Mucosa of descending colon (tissue), 3 donors: ENCODE measurements at regions not wholly inside any gene's neighbourhood (a gene's known extent, or its start where the extent isn't known, plus 50 kb on each side); places are given as distances from the start of the nearest gene placed in this dataset.

Source experiments
- ATAC-seq: fragments of 200-7000 bp; cut with Tn5 transposase; one replicate; pipeline ENCODE4 v1.9.1; 2020; ENCODE audit warnings: mild to moderate bottlenecking, moderate library complexity
- DNase-seq, 3 donors: peaks; one replicate each; pipeline ENCODE4 v3.0.0-alpha.2; 2020
- H3K36me3 ChIP-seq: fragments of 200-600 bp; one replicate; pipeline ENCODE4 v1.8.0; 2021; ENCODE audit warnings: low read depth, mild to moderate bottlenecking
- H3K4me1 ChIP-seq: fragments of 200-600 bp; one replicate; pipeline ENCODE4 v1.8.0; 2021; ENCODE audit warnings: low read depth, mild to moderate bottlenecking
- H3K4me3 ChIP-seq: fragments of 200-600 bp; one replicate; pipeline ENCODE4 v1.8.0; 2021; ENCODE audit warnings: mild to moderate bottlenecking
- H3K9me3 ChIP-seq: fragments of 200-600 bp; one replicate; pipeline ENCODE4 v1.8.0; 2021; ENCODE audit warnings: mild to moderate bottlenecking
- intact Hi-C, 2 donors: fragments of 100-400 bp; cut with DNase I in 1 of 2; cut with micrococcal nuclease in 1 of 2; formaldehyde crosslinking; loops; one replicate each; pipeline versions ENCODE4 v1.11.0 to v1.11.1; 2022; cut with DNase I, micrococcal nuclease
- TF ChIP-seq, protein P1 (sequence below): fragments of 200-600 bp; IDR thresholded peaks from one replicate; pipeline ENCODE4 v1.8.0; 2022; ENCODE audit warnings: antibody characterized with exemption, mild to moderate bottlenecking
- donor health status: DM: no; HTN: no; CAD: no; lungs with moderate emphysema.
- donor health status: DM: no; HTN: no; CAD: no.
- donor health status: DM: no; HTN: yes; CAD: no.

- no peak for ATAC-seq
- intact Hi-C loops = loop anchor here (5.0 to 10.0 kb wide), 3 partner anchors 79 to 159 kb away; no protein-coding TSS in a partner anchor
- H3K9me3 ChIP-seq = no peaks in the 10 kb centered on the region
- no peaks in the 10 kb centered on the region for H3K36me3 ChIP-seq
- TF ChIP-seq, protein P1, sequence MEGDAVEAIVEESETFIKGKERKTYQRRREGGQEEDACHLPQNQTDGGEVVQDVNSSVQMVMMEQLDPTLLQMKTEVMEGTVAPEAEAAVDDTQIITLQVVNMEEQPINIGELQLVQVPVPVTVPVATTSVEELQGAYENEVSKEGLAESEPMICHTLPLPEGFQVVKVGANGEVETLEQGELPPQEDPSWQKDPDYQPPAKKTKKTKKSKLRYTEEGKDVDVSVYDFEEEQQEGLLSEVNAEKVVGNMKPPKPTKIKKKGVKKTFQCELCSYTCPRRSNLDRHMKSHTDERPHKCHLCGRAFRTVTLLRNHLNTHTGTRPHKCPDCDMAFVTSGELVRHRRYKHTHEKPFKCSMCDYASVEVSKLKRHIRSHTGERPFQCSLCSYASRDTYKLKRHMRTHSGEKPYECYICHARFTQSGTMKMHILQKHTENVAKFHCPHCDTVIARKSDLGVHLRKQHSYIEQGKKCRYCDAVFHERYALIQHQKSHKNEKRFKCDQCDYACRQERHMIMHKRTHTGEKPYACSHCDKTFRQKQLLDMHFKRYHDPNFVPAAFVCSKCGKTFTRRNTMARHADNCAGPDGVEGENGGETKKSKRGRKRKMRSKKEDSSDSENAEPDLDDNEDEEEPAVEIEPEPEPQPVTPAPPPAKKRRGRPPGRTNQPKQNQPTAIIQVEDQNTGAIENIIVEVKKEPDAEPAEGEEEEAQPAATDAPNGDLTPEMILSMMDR = no peak
- peaks cover 11% of the 10 kb centered on the region for H3K4me1 ChIP-seq
- no peak for DNase-seq
- H3K4me3 ChIP-seq = no peak overlapping the region
Measured at GRCh38 chr15:66615846-66616245, 50.0 kb upstream of the LCTL start.

DNA sequence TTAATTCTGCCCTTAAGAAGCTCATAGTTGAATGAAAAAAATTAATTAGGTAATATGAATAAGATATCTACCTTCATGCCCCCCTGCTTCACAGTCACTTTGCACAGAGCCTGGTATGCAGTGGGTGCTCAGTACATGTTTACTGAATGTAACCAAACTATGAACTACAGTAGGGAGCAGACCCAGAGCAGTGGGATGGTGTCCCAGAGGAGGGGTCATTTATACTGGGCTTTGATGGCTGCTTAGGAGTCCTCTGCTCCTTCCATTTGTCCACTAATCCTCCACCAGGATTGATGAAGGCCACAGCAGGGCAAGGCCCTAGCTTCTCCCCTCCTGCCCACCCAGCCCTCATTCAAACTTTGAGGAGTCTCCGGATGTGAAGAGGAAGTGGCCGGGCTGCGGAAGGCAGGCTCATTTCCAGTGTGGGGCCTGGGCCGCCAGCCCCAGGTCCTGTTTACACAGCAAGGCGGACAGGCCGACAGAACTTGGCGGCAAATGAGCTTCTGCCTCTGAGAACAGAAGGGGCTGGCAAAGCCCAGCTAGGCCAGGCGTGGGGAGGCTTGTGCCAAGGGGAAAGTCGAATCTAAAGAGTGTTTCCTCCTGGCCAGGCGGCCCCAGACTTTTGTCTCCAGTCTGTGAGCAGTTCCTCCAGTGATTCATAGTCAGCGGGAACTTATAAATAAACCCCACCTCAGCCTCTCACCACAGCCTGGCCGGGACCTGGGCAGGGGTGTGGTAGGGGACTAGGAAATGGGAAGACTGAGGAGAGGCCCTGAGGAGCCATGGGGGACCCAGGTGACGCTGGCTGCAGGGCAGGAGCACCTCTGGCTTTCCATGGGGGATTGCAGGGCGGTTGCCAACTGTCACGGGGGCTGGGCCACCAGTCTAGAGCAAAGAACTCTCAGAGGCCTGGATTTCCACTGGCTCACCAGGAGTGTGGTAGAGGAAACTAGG lies 51.6 kb upstream of the LCTL start:
- DNase-seq (peak; percentile 50 to 77 (median 71)), ATAC-seq (peak; percentile 83)
- peaks cover 23% of the 10 kb centered on the region for H3K4me1 ChIP-seq
- no peaks in the 10 kb centered on the region for H3K9me3 ChIP-seq
- H3K4me3 ChIP-seq = no peak overlapping the region
- TF ChIP-seq, protein P1 = no peak
- no peaks in the 10 kb centered on the region for H3K36me3 ChIP-seq
- intact Hi-C loops = loop anchor here (5.0 to 10.0 kb wide), 3 partner anchors 77 to 157 kb away; no protein-coding TSS in a partner anchor

GRCh38 chr15:66619152-66619903 lies 53.5 kb upstream of the LCTL start:
- TF ChIP-seq, protein P1 = peak; percentile 86
- Histone ChIP-seq H3K4me3 (no peak overlapping the region), H3K9me3 (no peaks in the 10 kb centered on the region), H3K4me1 (peaks cover 31% of the 10 kb centered on the region), H3K36me3 (no peaks in the 10 kb centered on the region)
- intact Hi-C loops = loop anchor here (5.0 to 10.0 kb wide), 3 partner anchors 75 to 155 kb away; no protein-coding TSS in a partner anchor
- ATAC-seq = peak; percentile 88
- peak; percentile 77 to 88 (median 86) for DNase-seq

GRCh38 chr15:66620341-66620740 lies 54.5 kb upstream of the LCTL start:
- Histone ChIP-seq H3K9me3 (no peaks in the 10 kb centered on the region), H3K4me1 (peaks cover 31% of the 10 kb centered on the region), H3K4me3 (no peak overlapping the region), H3K36me3 (no peaks in the 10 kb centered on the region)
- DNase-seq (no peak), ATAC-seq (no peak)
- intact Hi-C loops = no loop called here
- TF ChIP-seq, protein P1 = no peak

DNA sequence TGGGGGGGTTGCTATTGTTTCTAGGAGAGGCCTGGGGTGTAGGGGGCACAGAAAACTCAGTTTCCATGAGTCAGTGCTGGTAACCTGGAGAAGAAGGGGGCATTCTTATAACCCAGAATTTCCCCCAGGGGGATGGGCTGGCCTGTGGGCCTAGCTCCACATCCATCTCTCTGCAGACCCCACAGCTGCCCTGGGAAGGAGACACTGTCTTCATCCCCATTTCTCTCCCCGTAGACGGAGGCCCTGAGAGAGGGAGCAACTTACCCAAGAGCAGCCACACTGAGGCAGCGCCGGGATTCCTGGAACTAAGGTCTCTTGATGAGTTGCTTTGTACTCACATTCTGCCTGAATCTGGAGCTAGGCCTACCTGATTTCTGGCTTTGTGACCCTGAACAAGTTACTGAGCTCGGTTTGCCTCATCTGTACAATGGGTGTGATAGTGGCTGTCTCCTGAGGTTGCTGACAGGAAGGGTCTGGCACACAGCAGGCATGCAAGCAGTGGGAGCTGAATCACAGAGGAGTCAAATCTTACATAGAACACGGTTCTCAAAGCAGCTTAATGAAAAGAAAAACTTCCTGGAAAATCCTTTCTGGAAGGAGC lies 55.0 kb upstream of the LCTL start:
- Histone ChIP-seq H3K4me1 (peaks cover 31% of the 10 kb centered on the region), H3K4me3 (no peak overlapping the region), H3K36me3 (no peaks in the 10 kb centered on the region), H3K9me3 (no peaks in the 10 kb centered on the region)
- ATAC-seq (no peak), DNase-seq (no peak)
- intact Hi-C loops = no loop called here
- TF ChIP-seq, protein P1 = no peak
